GM12878 (cell line): ENCODE measurements at regions not wholly inside any gene's neighbourhood (a gene's known extent, or its start where the extent isn't known, plus 50 kb on each side); places are given as distances from the start of the nearest gene placed in this dataset.

ENCODE experiments used
- ATAC-seq: fragments of 200-7000 bp; cut with Tn5 transposase; 3 replicates; pipeline ENCODE4 v1.9.1; 2020; ENCODE audit warnings: mild to moderate bottlenecking, moderate library complexity
- BruUV-seq: library from RNA; stranded (reverse); fragments of 400-500 nt; replicated peaks from 2 replicates; lab custom pipeline; 2021; lab: Mats Ljungman, UMichigan
- CTCF ChIA-PET: fragments of 300-600 bp; sonication (Branson Sonifier 250); formaldehyde crosslinking; extraction: SDS; loops from one replicate; lab custom pipeline; 2021; ENCODE audit warnings: inconsistent platforms; lab: Yijun Ruan, JAX
- POLR2A ChIA-PET: fragments of 350-600 bp; formaldehyde crosslinking; extraction: SDS; loops from one replicate; lab custom pipeline; 2021; ENCODE audit warnings: inconsistent platforms; lab: Charles Lee
- RAD21 ChIA-PET: fragments of 300-600 bp; sonication (Branson Sonifier 250); formaldehyde crosslinking; loops from one replicate; lab custom pipeline; 2023; ENCODE audit warnings: antibody characterized with exemption; ENCODE audit not compliant: unreplicated experiment; lab: Charles Lee
- SMC1A ChIA-PET: fragments of 300-600 bp; sonication (Branson Sonifier 250); formaldehyde crosslinking; loops from one replicate; lab custom pipeline; 2023; ENCODE audit not compliant: unreplicated experiment, uncharacterized antibody; lab: Charles Lee
- DNase-seq: peaks from one replicate; pipeline ENCODE4 v3.0.0-alpha.2; 2011; ENCODE audit warnings: low read depth, low spot score
- FAIRE-seq: peaks from 3 replicates; lab custom pipeline; 2011; peaks lifted over from hg19 to GRCh38; lab: Jason Lieb, UNC
- H2AFZ ChIP-seq: 2 replicates; pipeline ENCODE4 v1.6.0; 2011; ENCODE audit warnings: low read depth, low read length, control low read depth; ENCODE audit not compliant: control insufficient read depth
- H3K27ac ChIP-seq: 2 replicates; pipeline ENCODE4 v1.5.1; 2011; ENCODE audit warnings: control low read depth; ENCODE audit not compliant: control insufficient read depth, insufficient read depth
- H3K27me3 ChIP-seq, 2 experiments: replicated peaks in 1 of 2; 2 replicates each; pipeline versions ENCODE4 v1.6.0 to v1.6.1; 2011; ENCODE audit warnings: low read length in 1 of 2; ENCODE audit not compliant: control insufficient read depth in 2 of 2, insufficient read depth in 2 of 2
- H3K36me3 ChIP-seq, 2 experiments: 2 replicates each; pipeline ENCODE4 v1.5.1; 2011; ENCODE audit warnings: low read length in 1 of 2; ENCODE audit not compliant: control insufficient read depth in 2 of 2, insufficient read depth in 2 of 2
- H3K4me1 ChIP-seq: 2 replicates; pipeline ENCODE4 v1.6.1; 2011; ENCODE audit warnings: mild to moderate bottlenecking, low read length, moderate library complexity, mixed read lengths; ENCODE audit not compliant: control insufficient read depth, insufficient read depth
- H3K4me2 ChIP-seq: 2 replicates; pipeline ENCODE4 v1.6.0; 2011; ENCODE audit warnings: control low read depth; ENCODE audit not compliant: control insufficient read depth, insufficient read depth
- H3K4me3 ChIP-seq: fragments of 200-600 bp; sonication (generic); 2 replicates; pipeline ENCODE4 v1.5.1; 2016
- H3K79me2 ChIP-seq: 2 replicates; pipeline ENCODE4 v1.6.0; 2011; ENCODE audit warnings: low read length; ENCODE audit not compliant: control insufficient read depth, insufficient read depth
- H3K9ac ChIP-seq: 2 replicates; pipeline ENCODE4 v1.8.0; 2011; ENCODE audit warnings: low read length, control low read depth, mixed read lengths; ENCODE audit not compliant: control insufficient read depth, insufficient read depth
- H3K9me3 ChIP-seq: replicated peaks from 3 replicates; pipeline ENCODE4 v1.5.1; 2011; ENCODE audit warnings: mild to moderate bottlenecking, low read length; ENCODE audit not compliant: control insufficient read depth, insufficient read depth
- H4K20me1 ChIP-seq: 2 replicates; pipeline ENCODE4 v1.6.0; 2011; ENCODE audit not compliant: control insufficient read depth, insufficient read depth
- CREM ChIP-seq: IDR thresholded peaks from 2 replicates; pipeline ENCODE4 v1.6.1; 2014; ENCODE audit warnings: antibody characterized with exemption, low read depth
- EZH2 ChIP-seq: IDR thresholded peaks from 2 replicates; pipeline ENCODE4 v1.6.1; 2012; ENCODE audit warnings: low read depth, mild to moderate bottlenecking, control low read depth, inconsistent platforms, low read length, borderline replicate concordance; ENCODE audit not compliant: control insufficient read depth
- FOXK2 ChIP-seq: fragments of 450-650 bp; IDR thresholded peaks from 2 replicates; pipeline ENCODE4 v1.6.1; 2017; ENCODE audit warnings: mild to moderate bottlenecking, moderate library complexity
- HCFC1 ChIP-seq: fragments of 150-350 bp; IDR thresholded peaks from 2 replicates; pipeline ENCODE4 v1.6.1; 2014; ENCODE audit warnings: low read length
- IRF5 ChIP-seq: fragments of 450-650 bp; IDR thresholded peaks from 2 replicates; pipeline ENCODE4 v1.6.1; 2017; ENCODE audit warnings: borderline replicate concordance
- MEF2B ChIP-seq: fragments of 450-650 bp; IDR thresholded peaks from 2 replicates; pipeline ENCODE4 v1.6.1; 2018; ENCODE audit warnings: mild to moderate bottlenecking, moderate library complexity; ENCODE audit not compliant: partially characterized antibody, poor library complexity, severe bottlenecking
- MTA2 ChIP-seq: fragments of 450-650 bp; IDR thresholded peaks from 2 replicates; pipeline ENCODE4 v1.6.1; 2016; ENCODE audit warnings: low read depth, mild to moderate bottlenecking, moderate library complexity
- MXI1 ChIP-seq: fragments of 150-350 bp; IDR thresholded peaks from 2 replicates; pipeline ENCODE4 v1.6.1; 2011; ENCODE audit warnings: low read depth, mild to moderate bottlenecking, inconsistent platforms, low read length, improper control_type of control experiment
- RAD21 ChIP-seq: IDR thresholded peaks from 2 replicates; pipeline ENCODE4 v1.6.1; 2011; ENCODE audit warnings: mild to moderate bottlenecking, low read depth, low read length, moderate library complexity; ENCODE audit not compliant: insufficient read depth
- SMAD1 ChIP-seq: fragments of 450-650 bp; IDR thresholded peaks from 2 replicates; pipeline ENCODE4 v1.6.1; 2018; ENCODE audit warnings: mild to moderate bottlenecking, low read depth; ENCODE audit not compliant: partially characterized antibody
- SREBF1 ChIP-seq: IDR thresholded peaks from 2 replicates; pipeline ENCODE4 v1.6.1; 2012; ENCODE audit warnings: mild to moderate bottlenecking, low read length
- TCF12 ChIP-seq: IDR thresholded peaks from 2 replicates; pipeline ENCODE4 v1.6.1; 2011; ENCODE audit warnings: low read depth, mild to moderate bottlenecking, low read length
- TCF3 ChIP-seq: IDR thresholded peaks from 2 replicates; pipeline ENCODE4 v1.6.1; 2012; ENCODE audit warnings: low read depth, mild to moderate bottlenecking, low read length, borderline replicate concordance; ENCODE audit not compliant: insufficient read depth
- ZNF207 ChIP-seq: fragments of 450-650 bp; IDR thresholded peaks from 2 replicates; pipeline ENCODE4 v1.6.1; 2014; ENCODE audit warnings: antibody characterized with exemption, mild to moderate bottlenecking, borderline replicate concordance
- ZNF217 ChIP-seq: fragments of 450-650 bp; IDR thresholded peaks from 2 replicates; pipeline ENCODE4 v1.6.1; 2017; ENCODE audit warnings: antibody characterized with exemption, mild to moderate bottlenecking
- ZNF274 ChIP-seq: IDR thresholded peaks from one replicate; pipeline ENCODE4 v1.8.0; 2011; ENCODE audit not compliant: insufficient read length, insufficient read depth
- in situ Hi-C: fragments of 300-500 bp; cut with MboI; formaldehyde crosslinking; loops from 9 replicates; pipeline ENCODE4 v1.14.3; 2018; ENCODE audit warnings: mixed read lengths
- intact Hi-C: fragments of 100-400 bp; cut with micrococcal nuclease; formaldehyde crosslinking; loops from one replicate; pipeline ENCODE4 v1.14.2; 2022; ENCODE audit not compliant: unreplicated experiment
- TF ChIP-seq, protein P1 (sequence below): fragments of 450-650 bp; formaldehyde crosslinking; IDR thresholded peaks from 2 replicates; pipeline ENCODE4 v1.5.0; 2022; ENCODE audit warnings: mild to moderate bottlenecking, missing genetic modification characterization

DNA sequence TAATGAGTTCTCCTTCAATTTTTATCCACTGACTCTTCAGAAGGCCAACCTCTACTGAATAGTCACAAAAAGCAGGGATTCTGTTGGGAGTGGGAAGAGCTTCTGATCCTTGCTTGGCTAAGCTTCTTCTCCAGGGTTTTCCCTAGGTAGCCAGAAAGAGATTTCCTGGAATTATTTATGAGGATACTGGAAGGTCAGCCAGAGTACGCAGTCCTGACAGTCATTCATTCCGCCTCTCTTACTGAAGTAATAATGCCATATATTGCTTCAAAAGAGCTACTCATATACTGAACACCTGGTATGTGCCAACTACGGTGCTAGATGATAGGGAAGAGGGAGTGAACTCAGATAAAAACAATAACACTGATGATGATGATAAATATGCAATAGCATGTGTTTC, 116.1 kb downstream of the CCDC34 start (continued):
- no peak for TF ChIP-seq ZNF217
- TF ChIP-seq, protein P1, sequence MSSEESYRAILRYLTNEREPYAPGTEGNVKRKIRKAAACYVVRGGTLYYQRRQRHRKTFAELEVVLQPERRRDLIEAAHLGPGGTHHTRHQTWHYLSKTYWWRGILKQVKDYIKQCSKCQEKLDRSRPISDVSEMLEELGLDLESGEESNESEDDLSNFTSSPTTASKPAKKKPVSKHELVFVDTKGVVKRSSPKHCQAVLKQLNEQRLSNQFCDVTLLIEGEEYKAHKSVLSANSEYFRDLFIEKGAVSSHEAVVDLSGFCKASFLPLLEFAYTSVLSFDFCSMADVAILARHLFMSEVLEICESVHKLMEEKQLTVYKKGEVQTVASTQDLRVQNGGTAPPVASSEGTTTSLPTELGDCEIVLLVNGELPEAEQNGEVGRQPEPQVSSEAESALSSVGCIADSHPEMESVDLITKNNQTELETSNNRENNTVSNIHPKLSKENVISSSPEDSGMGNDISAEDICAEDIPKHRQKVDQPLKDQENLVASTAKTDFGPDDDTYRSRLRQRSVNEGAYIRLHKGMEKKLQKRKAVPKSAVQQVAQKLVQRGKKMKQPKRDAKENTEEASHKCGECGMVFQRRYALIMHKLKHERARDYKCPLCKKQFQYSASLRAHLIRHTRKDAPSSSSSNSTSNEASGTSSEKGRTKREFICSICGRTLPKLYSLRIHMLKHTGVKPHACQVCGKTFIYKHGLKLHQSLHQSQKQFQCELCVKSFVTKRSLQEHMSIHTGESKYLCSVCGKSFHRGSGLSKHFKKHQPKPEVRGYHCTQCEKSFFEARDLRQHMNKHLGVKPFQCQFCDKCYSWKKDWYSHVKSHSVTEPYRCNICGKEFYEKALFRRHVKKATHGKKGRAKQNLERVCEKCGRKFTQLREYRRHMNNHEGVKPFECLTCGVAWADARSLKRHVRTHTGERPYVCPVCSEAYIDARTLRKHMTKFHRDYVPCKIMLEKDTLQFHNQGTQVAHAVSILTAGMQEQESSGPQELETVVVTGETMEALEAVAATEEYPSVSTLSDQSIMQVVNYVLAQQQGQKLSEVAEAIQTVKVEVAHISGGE (CRISPR knock-in tag): no peak
- TF ChIP-seq CREM: no peak
- TF ChIP-seq MXI1: no peak
- TF ChIP-seq SMAD1: no peak
- no peak for TF ChIP-seq MTA2
- TF ChIP-seq EZH2: no peak
- no peak for TF ChIP-seq HCFC1
- TF ChIP-seq MEF2B: no peak

GRCh38 chr11:27244900-27245299, 118.1 kb downstream of the CCDC34 start:
- H3K4me2 ChIP-seq: no peak overlapping the region
- ChIA-PET RAD21 (interaction anchor here (0.9 to 3.3 kb wide), 2 partner anchors 10 to 51 kb away, joined by 4 to 11 read pairs; no protein-coding TSS in a partner anchor), CTCF (interaction anchor here (1.1 to 1.9 kb wide), 2 partner anchors 11 to 51 kb away, joined by 6 to 14 read pairs; no protein-coding TSS in a partner anchor), SMC1A (interaction anchor here (1.0 to 1.2 kb wide), 3 partner anchors 29 to 61 kb away, joined by 3 read pairs; no protein-coding TSS in a partner anchor), POLR2A (no interaction called here)
- ATAC-seq (no peak), DNase-seq (no peak), FAIRE-seq (no peak)
- no peaks in the 10 kb centered on the region for H3K79me2 ChIP-seq
- H2AFZ ChIP-seq: no peak overlapping the region
- no peak overlapping the region for H3K27ac ChIP-seq
- no peak overlapping the region for H3K9ac ChIP-seq
- H3K27me3 ChIP-seq: no peaks in the 10 kb centered on the region
- BruUV-seq: no TSS peak
- no peaks in the 10 kb centered on the region for H3K4me1 ChIP-seq
- H3K36me3 ChIP-seq: no peaks in the 10 kb centered on the region
- intact Hi-C loops (no loop called here), in situ Hi-C loops (no loop called here)
- H3K4me3 ChIP-seq: no peak overlapping the region
- H3K9me3 ChIP-seq: no peaks in the 10 kb centered on the region
- H4K20me1 ChIP-seq: no peaks in the 10 kb centered on the region
- TF ChIP-seq TCF12 (no peak), CREM (no peak), ZNF207 (no peak), IRF5 (no peak), HCFC1 (no peak), SREBF1 (no peak), TCF3 (no peak), ZNF274 (no peak), RAD21 (no peak), FOXK2 (no peak)
